Keratinocyte (primary cell): ENCODE measurements at regions not wholly inside any gene's neighbourhood (a gene's known extent, or its start where the extent isn't known, plus 50 kb on each side); places are given as distances from the start of the nearest gene placed in this dataset.

ENCODE experiments used
- DNase-seq: peaks from one replicate; pipeline ENCODE4 v3.0.0-alpha.2; 2011; ENCODE audit warnings: low read depth, missing footprints, low spot score
- FAIRE-seq: peaks from 2 replicates; lab custom pipeline; 2011; peaks lifted over from hg19 to GRCh38; lab: Jason Lieb, UNC
- H2AFZ ChIP-seq: 2 replicates; pipeline ENCODE4 v1.6.0; 2012; ENCODE audit warnings: low read length, control low read depth, inconsistent platforms; ENCODE audit not compliant: control insufficient read depth
- H3K27ac ChIP-seq: 2 replicates; pipeline ENCODE4 v1.5.1; 2011; ENCODE audit warnings: low read length; ENCODE audit not compliant: control insufficient read depth, insufficient read depth
- H3K27me3 ChIP-seq: 3 replicates; pipeline ENCODE4 v1.6.0; 2011; ENCODE audit warnings: low read length; ENCODE audit not compliant: control insufficient read depth, insufficient read depth; ENCODE audit errors: extremely low read depth
- H3K36me3 ChIP-seq, 2 experiments: 2 replicates in 1 of 2; 3 replicates in 1 of 2; pipeline ENCODE4 v1.5.1; 2011; ENCODE audit warnings: low read length in 2 of 2, mild to moderate bottlenecking in 1 of 2; ENCODE audit not compliant: control insufficient read depth in 2 of 2, insufficient read depth in 2 of 2; ENCODE audit errors: extremely low read depth in 1 of 2
- H3K4me1 ChIP-seq: 3 replicates; pipeline ENCODE4 v1.5.1; 2011; ENCODE audit warnings: low read length; ENCODE audit not compliant: control insufficient read depth, insufficient read depth; ENCODE audit errors: extremely low read depth
- H3K4me2 ChIP-seq: 3 replicates; pipeline ENCODE4 v1.6.0; 2011; ENCODE audit warnings: low read depth, low read length; ENCODE audit not compliant: control insufficient read depth, insufficient read depth; ENCODE audit errors: extremely low read depth
- H3K4me3 ChIP-seq, 3 experiments: fragments of 200-600 bp in 1 of 3; sonication (generic) in 1 of 3; 2 replicates in 2 of 3; 3 replicates in 1 of 3; pipeline ENCODE4 v1.5.1; 2011 to 2016; ENCODE audit warnings: low read length in 3 of 3, mild to moderate bottlenecking in 3 of 3, control low read depth in 2 of 3, inconsistent platforms in 1 of 3, low read depth in 1 of 3, mixed read lengths in 1 of 3, mixed run types in 1 of 3, moderate library complexity in 1 of 3; ENCODE audit not compliant: control insufficient read depth in 2 of 3, insufficient read depth in 2 of 3; ENCODE audit errors: extremely low read depth in 1 of 3
- H3K79me2 ChIP-seq: 2 replicates; pipeline ENCODE4 v1.6.0; 2012; ENCODE audit warnings: low read length; ENCODE audit not compliant: control insufficient read depth, insufficient read depth
- H3K9ac ChIP-seq: 3 replicates; pipeline ENCODE4 v1.6.0; 2011; ENCODE audit warnings: low read length; ENCODE audit not compliant: control insufficient read depth, insufficient read depth; ENCODE audit errors: extremely low read depth
- H3K9me1 ChIP-seq: 3 replicates; pipeline ENCODE4 v1.6.0; 2011; ENCODE audit warnings: low read length; ENCODE audit not compliant: control insufficient read depth, insufficient read depth; ENCODE audit errors: extremely low read depth
- H3K9me3 ChIP-seq: 2 replicates; pipeline ENCODE4 v1.5.1; 2012; ENCODE audit warnings: low read depth, low read length; ENCODE audit not compliant: control insufficient read depth
- H4K20me1 ChIP-seq: 3 replicates; pipeline ENCODE4 v1.6.0; 2011; ENCODE audit warnings: low read length; ENCODE audit not compliant: control insufficient read depth, insufficient read depth; ENCODE audit errors: extremely low read depth
- EZH2 ChIP-seq: IDR thresholded peaks from one replicate; pipeline ENCODE4 v1.6.1; 2012; ENCODE audit warnings: inconsistent platforms, mild to moderate bottlenecking, low read length, moderate library complexity
- dilution Hi-C: fragments of 300-500 bp; cut with MboI; formaldehyde crosslinking; loops from one replicate; pipeline ENCODE4 v1.7.0; 2020; ENCODE audit warnings: low sequenced_read_pairs; ENCODE audit not compliant: extremely low pct_ligation_motif_present
- TF ChIP-seq, protein P1 (sequence below), 3 experiments: IDR thresholded peaks in 1 of 3; conservative IDR thresholded peaks in 1 of 3; optimal IDR thresholded peaks in 1 of 3; 2 replicates in 2 of 3; 3 replicates in 1 of 3; pipeline versions ENCODE3 to v1.5.1; 2011; ENCODE audit warnings: low read length in 3 of 3, mild to moderate bottlenecking in 3 of 3, moderate library complexity in 2 of 3, control low read depth in 1 of 3, inconsistent platforms in 1 of 3; ENCODE audit not compliant: insufficient read depth in 2 of 3; ENCODE audit errors: extremely low read depth in 1 of 3

DNA sequence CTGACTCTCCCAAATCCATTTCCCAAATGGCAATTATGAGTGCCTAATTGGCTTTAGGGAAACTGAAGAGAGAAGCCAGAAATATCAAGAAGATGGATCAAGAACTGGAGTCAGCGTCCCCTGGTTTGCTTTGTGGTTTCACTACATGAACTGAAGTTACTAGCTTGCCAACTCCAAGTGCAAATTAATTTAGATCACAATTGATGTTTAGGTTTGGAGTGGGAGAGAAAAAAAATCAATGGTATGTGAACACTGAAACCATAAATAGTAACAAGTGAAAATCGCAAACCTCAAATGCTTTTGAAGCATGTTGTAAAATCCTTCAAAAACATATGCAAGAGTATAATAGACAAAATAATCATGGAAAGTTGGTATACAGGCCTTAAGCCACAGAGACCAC, 1528.6 kb upstream of the SLC10A2 start:
- Histone ChIP-seq H3K9me1 (no peaks in the 10 kb centered on the region), H4K20me1 (no peaks in the 10 kb centered on the region), H3K4me3 (no peak overlapping the region), H3K4me1 (peaks cover 4% of the 10 kb centered on the region), H3K36me3 (no peaks in the 10 kb centered on the region), H3K79me2 (no peaks in the 10 kb centered on the region), H3K27ac (no peak overlapping the region), H3K9me3 (no peaks in the 10 kb centered on the region), H3K4me2 (no peak overlapping the region), H3K27me3 (no peaks in the 10 kb centered on the region), H2AFZ (no peak overlapping the region), H3K9ac (no peak overlapping the region)
- TF ChIP-seq, protein P1, sequence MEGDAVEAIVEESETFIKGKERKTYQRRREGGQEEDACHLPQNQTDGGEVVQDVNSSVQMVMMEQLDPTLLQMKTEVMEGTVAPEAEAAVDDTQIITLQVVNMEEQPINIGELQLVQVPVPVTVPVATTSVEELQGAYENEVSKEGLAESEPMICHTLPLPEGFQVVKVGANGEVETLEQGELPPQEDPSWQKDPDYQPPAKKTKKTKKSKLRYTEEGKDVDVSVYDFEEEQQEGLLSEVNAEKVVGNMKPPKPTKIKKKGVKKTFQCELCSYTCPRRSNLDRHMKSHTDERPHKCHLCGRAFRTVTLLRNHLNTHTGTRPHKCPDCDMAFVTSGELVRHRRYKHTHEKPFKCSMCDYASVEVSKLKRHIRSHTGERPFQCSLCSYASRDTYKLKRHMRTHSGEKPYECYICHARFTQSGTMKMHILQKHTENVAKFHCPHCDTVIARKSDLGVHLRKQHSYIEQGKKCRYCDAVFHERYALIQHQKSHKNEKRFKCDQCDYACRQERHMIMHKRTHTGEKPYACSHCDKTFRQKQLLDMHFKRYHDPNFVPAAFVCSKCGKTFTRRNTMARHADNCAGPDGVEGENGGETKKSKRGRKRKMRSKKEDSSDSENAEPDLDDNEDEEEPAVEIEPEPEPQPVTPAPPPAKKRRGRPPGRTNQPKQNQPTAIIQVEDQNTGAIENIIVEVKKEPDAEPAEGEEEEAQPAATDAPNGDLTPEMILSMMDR (optimal IDR thresholded peaks at IDR 0.05 in 1 of 3, IDR thresholded peaks at IDR 0.05 in 1 of 3, conservative IDR thresholded peaks at IDR 0.05 in 1 of 3; ENCODE audit: extremely low read depth in 1 of 3, insufficient read depth in 2 of 3, low read length in 3 of 3): no peak
- no peak for TF ChIP-seq EZH2
- FAIRE-seq: no peak
- dilution Hi-C loops: no loop called here
- no peak for DNase-seq

DNA sequence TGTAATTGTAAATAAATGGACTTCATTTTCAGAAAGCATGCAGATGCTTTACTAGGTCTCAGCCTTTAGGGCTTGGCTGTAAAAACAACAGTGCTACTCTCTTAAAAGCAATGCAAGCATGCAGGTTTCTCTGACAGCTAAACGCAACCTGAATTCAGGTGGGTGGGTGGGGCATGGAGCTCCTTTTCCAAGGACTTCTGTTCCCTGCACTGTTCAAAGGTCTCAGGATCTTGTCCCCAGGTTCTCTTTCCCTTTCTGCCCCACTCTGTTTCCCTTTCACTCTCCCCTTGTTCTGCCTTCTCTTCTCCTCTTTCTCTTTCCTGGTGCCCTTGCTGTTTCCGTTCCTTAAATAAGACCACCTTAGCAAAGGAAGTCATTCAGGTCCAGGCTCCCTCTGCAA, 1527.5 kb upstream of the SLC10A2 start:
- dilution Hi-C loops: no loop called here

More for the DNA sequence above, 1527.5 kb upstream of the SLC10A2 start:
- no peaks in the 10 kb centered on the region for H3K36me3 ChIP-seq
- no peaks in the 10 kb centered on the region for H3K27me3 ChIP-seq
- H3K9ac ChIP-seq: no peak overlapping the region
- no peak overlapping the region for H2AFZ ChIP-seq
- H3K4me3 ChIP-seq: no peak overlapping the region
- H3K9me3 ChIP-seq: no peaks in the 10 kb centered on the region
- no peak overlapping the region for H3K4me2 ChIP-seq
- no peak for DNase-seq
- no peak for TF ChIP-seq EZH2
- TF ChIP-seq, protein P1 (optimal IDR thresholded peaks at IDR 0.05 in 1 of 3, IDR thresholded peaks at IDR 0.05 in 1 of 3, conservative IDR thresholded peaks at IDR 0.05 in 1 of 3; ENCODE audit: extremely low read depth in 1 of 3, insufficient read depth in 2 of 3, low read length in 3 of 3): no peak
- H3K4me1 ChIP-seq: peaks cover 4% of the 10 kb centered on the region
- H3K79me2 ChIP-seq: no peaks in the 10 kb centered on the region
- no peak overlapping the region for H3K27ac ChIP-seq
- no peaks in the 10 kb centered on the region for H3K9me1 ChIP-seq
- no peak for FAIRE-seq
- H4K20me1 ChIP-seq: no peaks in the 10 kb centered on the region
